H9 (cell line): ENCODE measurements at regions not wholly inside any gene's neighbourhood (a gene's known extent, or its start where the extent isn't known, plus 50 kb on each side); places are given as distances from the start of the nearest gene placed in this dataset.

Source experiments
- DNase-seq: peaks from one replicate; pipeline ENCODE4 v3.0.0-alpha.2; 2017
- H2AFZ ChIP-seq: one replicate; pipeline ENCODE4 v1.6.1; 2013; ENCODE audit warnings: mild to moderate bottlenecking, low read length, control low read depth, moderate library complexity
- H2AK5ac ChIP-seq: 2 replicates; pipeline ENCODE4 v1.6.1; 2013; ENCODE audit warnings: low read length, control low read depth, mixed read lengths; ENCODE audit not compliant: insufficient read length
- H2BK120ac ChIP-seq: one replicate; pipeline ENCODE4 v1.6.1; 2013; ENCODE audit warnings: low read depth, mild to moderate bottlenecking, low read length, control low read depth, inconsistent platforms; ENCODE audit not compliant: poor library complexity, severe bottlenecking
- H2BK12ac ChIP-seq: 2 replicates; pipeline ENCODE4 v1.6.1; 2013; ENCODE audit warnings: low read length, control low read depth, mixed read lengths, low read depth; ENCODE audit not compliant: insufficient read length
- H2BK15ac ChIP-seq: 2 replicates; pipeline ENCODE4 v1.6.1; 2013; ENCODE audit warnings: low read depth, low read length, control low read depth
- H2BK20ac ChIP-seq: one replicate; pipeline ENCODE4 v1.6.1; 2013; ENCODE audit warnings: low read depth, mild to moderate bottlenecking, low read length, control low read depth, inconsistent platforms; ENCODE audit not compliant: poor library complexity, severe bottlenecking
- H2BK5ac ChIP-seq: 2 replicates; pipeline ENCODE4 v1.6.1; 2013; ENCODE audit warnings: low read length, control low read depth, mixed read lengths; ENCODE audit not compliant: insufficient read length
- H3K14ac ChIP-seq: 2 replicates; pipeline ENCODE4 v1.6.1; 2013; ENCODE audit warnings: low read length, control low read depth; ENCODE audit not compliant: insufficient read depth
- H3K18ac ChIP-seq: 2 replicates; pipeline ENCODE4 v1.6.1; 2013; ENCODE audit warnings: low read depth, mild to moderate bottlenecking, mixed read lengths, low read length, control low read depth; ENCODE audit not compliant: insufficient read length
- H3K23ac ChIP-seq: 2 replicates; pipeline ENCODE4 v1.6.1; 2013; ENCODE audit warnings: low read length, control low read depth, mixed read lengths, low read depth; ENCODE audit not compliant: insufficient read length
- H3K23me2 ChIP-seq: 2 replicates; pipeline ENCODE4 v1.6.1; 2013; ENCODE audit warnings: low read depth, mild to moderate bottlenecking, mixed read lengths, low read length, control low read depth; ENCODE audit not compliant: insufficient read length, poor library complexity, severe bottlenecking
- H3K27ac ChIP-seq: 2 replicates; pipeline ENCODE4 v1.5.1; 2013; ENCODE audit warnings: low read length, control low read depth, mixed read lengths, low read depth; ENCODE audit not compliant: insufficient read length
- H3K27me3 ChIP-seq: 2 replicates; pipeline ENCODE4 v1.6.1; 2013; ENCODE audit warnings: low read length, control low read depth, inconsistent platforms; ENCODE audit not compliant: insufficient read depth
- H3K4ac ChIP-seq: 2 replicates; pipeline ENCODE4 v1.6.1; 2013; ENCODE audit warnings: low read depth, mild to moderate bottlenecking, control low read depth, inconsistent platforms, low read length, moderate library complexity
- H3K4me1 ChIP-seq: 2 replicates; pipeline ENCODE4 v1.6.1; 2013; ENCODE audit warnings: low read length, control low read depth, inconsistent platforms; ENCODE audit not compliant: insufficient read depth
- H3K4me2 ChIP-seq: 2 replicates; pipeline ENCODE4 v1.6.1; 2013; ENCODE audit warnings: low read length, control low read depth, mixed read lengths; ENCODE audit not compliant: insufficient read length, insufficient read depth
- H3K56ac ChIP-seq: 2 replicates; pipeline ENCODE4 v1.6.1; 2013; ENCODE audit warnings: low read depth, mild to moderate bottlenecking, mixed read lengths, low read length, control low read depth; ENCODE audit not compliant: insufficient read length
- H3K79me1 ChIP-seq: 2 replicates; pipeline ENCODE4 v1.6.1; 2013; ENCODE audit warnings: low read depth, mild to moderate bottlenecking, moderate library complexity, low read length, control low read depth, inconsistent platforms; ENCODE audit not compliant: insufficient read depth, poor library complexity, severe bottlenecking
- H3K79me2 ChIP-seq: 2 replicates; pipeline ENCODE4 v1.6.1; 2013; ENCODE audit warnings: low read length, control low read depth, inconsistent platforms; ENCODE audit not compliant: insufficient read depth
- H3K9ac ChIP-seq: 2 replicates; pipeline ENCODE4 v1.6.1; 2013; ENCODE audit warnings: low read length, control low read depth, mixed read lengths; ENCODE audit not compliant: insufficient read length; ENCODE audit errors: extremely low read depth
- H3K9me3 ChIP-seq: one replicate; pipeline ENCODE4 v1.6.1; 2013; ENCODE audit warnings: low read depth, low read length, inconsistent platforms; ENCODE audit not compliant: control insufficient read depth
- H3T11ph ChIP-seq: one replicate; pipeline ENCODE4 v1.6.1; 2013; ENCODE audit warnings: mild to moderate bottlenecking, low read length, control low read depth, inconsistent platforms
- H4K20me1 ChIP-seq: one replicate; pipeline ENCODE4 v1.6.1; 2013; ENCODE audit not compliant: control insufficient read depth, insufficient read length, insufficient read depth
- H4K5ac ChIP-seq: 2 replicates; pipeline ENCODE4 v1.6.1; 2013; ENCODE audit warnings: low read depth, mild to moderate bottlenecking, mixed read lengths, low read length, control low read depth; ENCODE audit not compliant: insufficient read length
- H4K8ac ChIP-seq: replicated peaks from 2 replicates; pipeline ENCODE4 v1.6.1; 2013; ENCODE audit warnings: low read length, control low read depth, mixed read lengths, low read depth; ENCODE audit not compliant: insufficient read length
- H4K91ac ChIP-seq: 2 replicates; pipeline ENCODE4 v1.6.1; 2013; ENCODE audit warnings: low read depth, mild to moderate bottlenecking, moderate library complexity, mixed read lengths, low read length, control low read depth; ENCODE audit not compliant: insufficient read length
- H3K27ac Mint-ChIP-seq, 3 experiments: 2 replicates in 2 of 3; 3 replicates in 1 of 3; pipeline ENCODE4 v1.8.0; 2020 to 2021; ENCODE audit warnings: mixed read lengths in 3 of 3, mild to moderate bottlenecking in 1 of 3, moderate library complexity in 1 of 3
- H3K27me3 Mint-ChIP-seq: 2 replicates; pipeline ENCODE4 v1.8.0; 2021; ENCODE audit warnings: low read depth, mild to moderate bottlenecking, moderate library complexity, mixed read lengths
- H3K36me3 Mint-ChIP-seq, 3 experiments: 2 replicates in 2 of 3; 3 replicates in 1 of 3; pipeline ENCODE4 v1.8.0; 2020 to 2021; ENCODE audit warnings: low read depth in 3 of 3, mixed read lengths in 3 of 3; ENCODE audit not compliant: insufficient read depth in 1 of 3
- H3K4me1 Mint-ChIP-seq, 2 experiments: 2 replicates each; pipeline ENCODE4 v1.8.0; 2020; ENCODE audit warnings: mixed read lengths in 2 of 2
- H3K4me3 Mint-ChIP-seq, 2 experiments: 2 replicates in 1 of 2; 3 replicates in 1 of 2; pipeline ENCODE4 v1.8.0; 2020 to 2021; ENCODE audit warnings: mild to moderate bottlenecking in 2 of 2, mixed read lengths in 2 of 2, moderate library complexity in 1 of 2
- H3K9me3 Mint-ChIP-seq, 2 experiments: 2 replicates in 1 of 2; 3 replicates in 1 of 2; pipeline ENCODE4 v1.8.0; 2020; ENCODE audit warnings: mild to moderate bottlenecking in 2 of 2, mixed read lengths in 2 of 2, moderate library complexity in 1 of 2
- CTCF ChIP-seq: fragments of 200-600 bp; sonication (generic); conservative IDR thresholded peaks from 3 replicates; pipeline ENCODE4 v1.8.0; 2021; ENCODE audit warnings: antibody characterized with exemption, mild to moderate bottlenecking
- WGBS: extraction: QIAGEN DNeasy Blood & Tissue Kit; methylation state at CpG from one replicate; pipeline ENCODE4 v1.1.7; 2013; ENCODE audit warnings: missing lambda C conversion rate, low lambda C conversion rate, mixed read lengths; ENCODE audit not compliant: insufficient read length; ENCODE audit errors: extremely low coverage; 5-methylcytosine and 5-hydroxymethylcytosine counted together

DNA sequence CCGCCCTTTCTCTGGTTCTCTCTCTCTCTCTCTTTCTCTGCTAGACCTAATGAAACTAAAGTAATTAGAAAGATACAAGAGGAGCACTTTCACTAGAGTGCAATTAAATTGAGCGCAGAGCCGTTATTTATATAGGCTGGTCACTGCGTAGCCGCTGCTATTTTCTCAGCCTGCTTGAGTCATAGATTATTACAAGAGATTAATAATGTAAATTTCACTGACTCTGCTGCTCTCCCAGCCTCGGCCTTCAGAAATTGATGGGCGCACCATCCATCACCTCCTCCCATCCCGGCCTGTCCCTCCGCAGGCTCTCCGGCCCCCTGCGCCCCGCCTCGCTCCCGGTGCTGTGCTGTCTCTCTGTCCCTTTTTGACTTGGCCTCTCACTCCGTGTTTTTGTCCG is 268.0 kb upstream of the MVB12B start:
- Histone ChIP-seq H4K5ac (no peak overlapping the region), H2BK120ac (no peak overlapping the region)
- no peaks in the 10 kb centered on the region; a peak in 1 of 5 replicates for H3K9me3 Mint-ChIP-seq

More for the DNA sequence above, 268.0 kb upstream of the MVB12B start:
- Histone ChIP-seq H3K27ac (no peak overlapping the region), H3K27me3 (no peaks in the 10 kb centered on the region), H4K8ac (no peak overlapping the region), H2BK20ac (no peak overlapping the region), H3K23ac (no peak overlapping the region), H3K4me2 (no peak overlapping the region), H3K4me1 (no peaks in the 10 kb centered on the region), H2BK5ac (no peak overlapping the region), H3T11ph (no peak overlapping the region), H4K91ac (no peak overlapping the region), H3K14ac (no peak overlapping the region), H3K23me2 (no peaks in the 10 kb centered on the region), H3K79me2 (no peaks in the 10 kb centered on the region), H4K20me1 (no peaks in the 10 kb centered on the region), H3K18ac (no peak overlapping the region), H3K79me1 (no peaks in the 10 kb centered on the region), H3K4ac (no peak overlapping the region), H3K9ac (no peak overlapping the region), H2AFZ (no peak overlapping the region), H3K9me3 (no peaks in the 10 kb centered on the region), H2BK15ac (no peak overlapping the region), H2BK12ac (no peak overlapping the region), H2AK5ac (no peak overlapping the region), H3K56ac (no peak overlapping the region)
- Mint-ChIP-seq H3K36me3 (no peaks in the 10 kb centered on the region), H3K27ac (0 out of 7 replicates have a peak overlapping the region, but pooled peaks of 1 of the 3 experiments have one; percentile 30), H3K4me1 (peaks cover 2 to 32% of the 10 kb centered on the region in 2 experiments; a peak in 2 of 4 replicates), H3K27me3 (peaks cover 6% of the 10 kb centered on the region), H3K4me3 (no peak overlapping the region)
- no peak for TF ChIP-seq CTCF
- DNase-seq: no peak
- no CpG with 5 or more reads among the region's 16 CpGs for WGBS
